ENCODE measurements at regions not wholly inside any gene's neighbourhood (a gene's known extent, or its start where the extent isn't known, plus 50 kb on each side); places are given as distances from the start of the nearest gene placed in this dataset.

DNA sequence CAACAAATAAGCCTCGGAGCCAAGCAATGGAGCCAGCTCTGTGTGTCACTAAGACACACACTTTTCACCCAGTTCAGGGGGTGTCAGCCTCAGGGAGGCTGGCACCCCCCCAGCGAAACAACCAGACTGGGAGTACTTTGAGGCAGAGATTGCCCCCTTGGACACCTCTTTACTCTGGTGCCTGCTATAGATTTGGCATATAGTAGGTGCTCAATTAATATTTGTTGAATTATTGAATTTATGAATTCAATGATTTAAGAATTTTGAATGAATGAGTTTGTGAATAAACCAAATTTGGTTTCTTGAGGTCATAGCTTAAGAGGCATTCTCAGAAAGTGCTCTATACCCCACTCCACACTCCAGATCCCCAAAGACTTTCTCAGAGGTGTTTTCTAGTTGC, 70.3 kb downstream of the OLIG1 start:
- TF ChIP-seq CTCF (conservative IDR thresholded peaks at IDR 0.05; ENCODE audit: low read depth in 2 of 2) (no peak), JUNB (IDR thresholded peaks at IDR 0.05; ENCODE audit: unreplicated experiment) (no peak), NANOG (IDR thresholded peaks at IDR 0.05; ENCODE audit: borderline replicate concordance) (no peak), EZH2phosphoT487 (IDR thresholded peaks at IDR 0.05; ENCODE audit: unreplicated experiment) (no peak), ZNF114 (CRISPR knock-in tag; IDR thresholded peaks at IDR 0.05) (no peak), REST (IDR thresholded peaks at IDR 0.05; ENCODE audit: unreplicated experiment) (no peak), EZH2 (IDR thresholded peaks at IDR 0.05; ENCODE audit: low read depth, unreplicated experiment) (no peak), ZNF331 (CRISPR knock-in tag; IDR thresholded peaks at IDR 0.05; ENCODE audit: low read depth) (no peak), STAT1 (IDR thresholded peaks at IDR 0.05; ENCODE audit: unreplicated experiment) (no peak), POLR2AphosphoS5 (IDR thresholded peaks at IDR 0.05; ENCODE audit: low read depth) (no peak), CREB1 (CRISPR knock-in tag; IDR thresholded peaks at IDR 0.05; ENCODE audit: low read depth) (no peak), ETS1 (IDR thresholded peaks at IDR 0.05) (no peak)
- TF ChIP-seq, protein P1, sequence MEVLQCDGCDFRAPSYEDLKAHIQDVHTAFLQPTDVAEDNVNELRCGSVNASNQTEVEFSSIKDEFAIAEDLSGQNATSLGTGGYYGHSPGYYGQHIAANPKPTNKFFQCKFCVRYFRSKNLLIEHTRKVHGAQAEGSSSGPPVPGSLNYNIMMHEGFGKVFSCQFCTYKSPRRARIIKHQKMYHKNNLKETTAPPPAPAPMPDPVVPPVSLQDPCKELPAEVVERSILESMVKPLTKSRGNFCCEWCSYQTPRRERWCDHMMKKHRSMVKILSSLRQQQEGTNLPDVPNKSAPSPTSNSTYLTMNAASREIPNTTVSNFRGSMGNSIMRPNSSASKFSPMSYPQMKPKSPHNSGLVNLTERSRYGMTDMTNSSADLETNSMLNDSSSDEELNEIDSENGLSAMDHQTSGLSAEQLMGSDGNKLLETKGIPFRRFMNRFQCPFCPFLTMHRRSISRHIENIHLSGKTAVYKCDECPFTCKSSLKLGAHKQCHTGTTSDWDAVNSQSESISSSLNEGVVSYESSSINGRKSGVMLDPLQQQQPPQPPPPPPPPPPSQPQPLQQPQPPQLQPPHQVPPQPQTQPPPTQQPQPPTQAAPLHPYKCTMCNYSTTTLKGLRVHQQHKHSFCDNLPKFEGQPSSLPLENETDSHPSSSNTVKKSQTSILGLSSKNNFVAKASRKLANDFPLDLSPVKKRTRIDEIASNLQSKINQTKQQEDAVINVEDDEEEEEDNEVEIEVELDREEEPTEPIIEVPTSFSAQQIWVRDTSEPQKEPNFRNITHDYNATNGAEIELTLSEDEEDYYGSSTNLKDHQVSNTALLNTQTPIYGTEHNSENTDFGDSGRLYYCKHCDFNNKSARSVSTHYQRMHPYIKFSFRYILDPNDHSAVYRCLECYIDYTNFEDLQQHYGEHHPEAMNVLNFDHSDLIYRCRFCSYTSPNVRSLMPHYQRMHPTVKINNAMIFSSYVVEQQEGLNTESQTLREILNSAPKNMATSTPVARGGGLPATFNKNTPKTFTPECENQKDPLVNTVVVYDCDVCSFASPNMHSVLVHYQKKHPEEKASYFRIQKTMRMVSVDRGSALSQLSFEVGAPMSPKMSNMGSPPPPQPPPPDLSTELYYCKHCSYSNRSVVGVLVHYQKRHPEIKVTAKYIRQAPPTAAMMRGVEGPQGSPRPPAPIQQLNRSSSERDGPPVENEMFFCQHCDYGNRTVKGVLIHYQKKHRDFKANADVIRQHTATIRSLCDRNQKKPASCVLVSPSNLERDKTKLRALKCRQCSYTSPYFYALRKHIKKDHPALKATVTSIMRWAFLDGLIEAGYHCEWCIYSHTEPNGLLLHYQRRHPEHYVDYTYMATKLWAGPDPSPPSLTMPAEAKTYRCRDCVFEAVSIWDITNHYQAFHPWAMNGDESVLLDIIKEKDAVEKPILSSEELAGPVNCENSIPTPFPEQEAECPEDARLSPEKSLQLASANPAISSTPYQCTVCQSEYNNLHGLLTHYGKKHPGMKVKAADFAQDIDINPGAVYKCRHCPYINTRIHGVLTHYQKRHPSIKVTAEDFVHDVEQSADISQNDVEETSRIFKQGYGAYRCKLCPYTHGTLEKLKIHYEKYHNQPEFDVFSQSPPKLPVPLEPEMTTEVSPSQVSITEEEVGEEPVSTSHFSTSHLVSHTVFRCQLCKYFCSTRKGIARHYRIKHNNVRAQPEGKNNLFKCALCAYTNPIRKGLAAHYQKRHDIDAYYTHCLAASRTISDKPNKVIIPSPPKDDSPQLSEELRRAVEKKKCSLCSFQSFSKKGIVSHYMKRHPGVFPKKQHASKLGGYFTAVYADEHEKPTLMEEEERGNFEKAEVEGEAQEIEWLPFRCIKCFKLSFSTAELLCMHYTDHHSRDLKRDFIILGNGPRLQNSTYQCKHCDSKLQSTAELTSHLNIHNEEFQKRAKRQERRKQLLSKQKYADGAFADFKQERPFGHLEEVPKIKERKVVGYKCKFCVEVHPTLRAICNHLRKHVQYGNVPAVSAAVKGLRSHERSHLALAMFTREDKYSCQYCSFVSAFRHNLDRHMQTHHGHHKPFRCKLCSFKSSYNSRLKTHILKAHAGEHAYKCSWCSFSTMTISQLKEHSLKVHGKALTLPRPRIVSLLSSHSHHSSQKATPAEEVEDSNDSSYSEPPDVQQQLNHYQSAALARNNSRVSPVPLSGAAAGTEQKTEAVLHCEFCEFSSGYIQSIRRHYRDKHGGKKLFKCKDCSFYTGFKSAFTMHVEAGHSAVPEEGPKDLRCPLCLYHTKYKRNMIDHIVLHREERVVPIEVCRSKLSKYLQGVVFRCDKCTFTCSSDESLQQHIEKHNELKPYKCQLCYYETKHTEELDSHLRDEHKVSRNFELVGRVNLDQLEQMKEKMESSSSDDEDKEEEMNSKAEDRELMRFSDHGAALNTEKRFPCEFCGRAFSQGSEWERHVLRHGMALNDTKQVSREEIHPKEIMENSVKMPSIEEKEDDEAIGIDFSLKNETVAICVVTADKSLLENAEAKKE (CRISPR knock-in tag; IDR thresholded peaks at IDR 0.05): no peak
- DNase-seq (ENCODE audit: low spot score) (no peak), ATAC-seq (no peak)
- H3K4me3 Mint-ChIP-seq: no peak overlapping the region
- no peaks in the 10 kb centered on the region; the same call in 2 of the 3 replicates for H3K9me3 Mint-ChIP-seq
- Histone ChIP-seq H3K9me2 (ENCODE audit: insufficient read depth) (0 out of 2 replicates have a peak, but pooled peaks cover 10% of the 10 kb centered on the region), H3K79me2 (replicated peaks; ENCODE audit: insufficient read depth) (no peaks in the 10 kb centered on the region), H3K4me2 (0 out of 2 replicates have a peak overlapping the region, but pooled peaks have one; percentile 55), H3F3A (replicated peaks; ENCODE audit: low read depth) (no peaks in the 10 kb centered on the region), H4K20me1 (replicated peaks; ENCODE audit: insufficient read depth) (no peaks in the 10 kb centered on the region), H2AFZ (no peak overlapping the region), H3K4me1 (ENCODE audit: insufficient read depth) (peaks cover 13% of the 10 kb centered on the region; the same call in 1 of the 2 replicates), H3K27me3 (ENCODE audit: insufficient read depth) (no peaks in the 10 kb centered on the region), H3K27ac (ENCODE audit: low read depth) (no peak overlapping the region), H3K4me3 (no peak overlapping the region), H3K36me3 (ENCODE audit: insufficient read depth) (no peaks in the 10 kb centered on the region)
- peaks cover 35% of the 10 kb centered on the region for H3K4me1 Mint-ChIP-seq
- H3K27ac Mint-ChIP-seq: no peak overlapping the region
- peaks cover 7% of the 10 kb centered on the region for H3K27me3 Mint-ChIP-seq (ENCODE audit: insufficient read depth, low read depth, poor library complexity)
- H3K36me3 Mint-ChIP-seq (ENCODE audit: low read depth): no peaks in the 10 kb centered on the region
